DND-41 (cell line): ENCODE measurements at regions not wholly inside any gene's neighbourhood (a gene's known extent, or its start where the extent isn't known, plus 50 kb on each side); places are given as distances from the start of the nearest gene placed in this dataset.

Experiments
- CTCF ChIP-seq: IDR thresholded peaks from 2 replicates; pipeline ENCODE4 v1.5.1; 2012; ENCODE audit warnings: borderline replicate concordance, low read length, moderate library complexity, mild to moderate bottlenecking; ENCODE audit not compliant: poor library complexity, severe bottlenecking; ENCODE audit errors: extremely low read depth
- EZH2 ChIP-seq: IDR thresholded peaks from 3 replicates; pipeline ENCODE4 v1.6.1; 2012; ENCODE audit warnings: borderline replicate concordance, low read depth, mild to moderate bottlenecking, moderate library complexity, low read length, inconsistent platforms; ENCODE audit not compliant: severe bottlenecking

- TF ChIP-seq CTCF = no peak
- TF ChIP-seq EZH2 = no peak
Observed at GRCh38 chr6:12479881-12480280, 189.7 kb downstream of the EDN1 start.
